HL-60 (cell line): ENCODE measurements at regions not wholly inside any gene's neighbourhood (a gene's known extent, or its start where the extent isn't known, plus 50 kb on each side); places are given as distances from the start of the nearest gene placed in this dataset.

ENCODE experiments used
- DNase-seq, 2 experiments: peaks; one replicate each; pipeline ENCODE4 v3.0.0-alpha.2; 2010 to 2020; ENCODE audit warnings: low read depth in 1 of 2, low spot score in 1 of 2
- H3K27ac ChIP-seq: fragments of 250-450 bp; sonication (Bioruptor Pico); replicated peaks from 2 replicates; pipeline ENCODE4 v1.5.1; 2020; ENCODE audit warnings: mild to moderate bottlenecking, moderate library complexity
- H3K27me3 ChIP-seq: fragments of 250-450 bp; sonication (Bioruptor Pico); 2 replicates; pipeline ENCODE4 v1.5.1; 2021; ENCODE audit warnings: mild to moderate bottlenecking, moderate library complexity; ENCODE audit not compliant: insufficient read depth, poor library complexity, severe bottlenecking
- H3K4me3 ChIP-seq: replicated peaks from 2 replicates; pipeline ENCODE4 v1.5.1; 2011; ENCODE audit warnings: mild to moderate bottlenecking, control low read depth, low read length; ENCODE audit not compliant: insufficient read depth
- GABPA ChIP-seq: IDR thresholded peaks from 2 replicates; pipeline ENCODE4 v1.6.1; 2012; ENCODE audit warnings: low read depth
- POLR2AphosphoS5 ChIP-seq: IDR thresholded peaks from 2 replicates; pipeline ENCODE4 v1.6.1; 2012; ENCODE audit warnings: low read depth
- REST ChIP-seq: IDR thresholded peaks from 2 replicates; pipeline ENCODE4 v1.6.1; 2012; ENCODE audit warnings: low read depth; ENCODE audit not compliant: insufficient replicate concordance
- SPI1 ChIP-seq: IDR thresholded peaks from 2 replicates; pipeline ENCODE4 v1.6.1; 2012; ENCODE audit warnings: low read depth, mild to moderate bottlenecking, borderline replicate concordance
- TF ChIP-seq, protein P1 (sequence below): IDR thresholded peaks from one replicate; pipeline ENCODE4 v1.5.1; 2011; ENCODE audit warnings: low read length, control low read depth, inconsistent platforms; ENCODE audit not compliant: insufficient read depth

DNA sequence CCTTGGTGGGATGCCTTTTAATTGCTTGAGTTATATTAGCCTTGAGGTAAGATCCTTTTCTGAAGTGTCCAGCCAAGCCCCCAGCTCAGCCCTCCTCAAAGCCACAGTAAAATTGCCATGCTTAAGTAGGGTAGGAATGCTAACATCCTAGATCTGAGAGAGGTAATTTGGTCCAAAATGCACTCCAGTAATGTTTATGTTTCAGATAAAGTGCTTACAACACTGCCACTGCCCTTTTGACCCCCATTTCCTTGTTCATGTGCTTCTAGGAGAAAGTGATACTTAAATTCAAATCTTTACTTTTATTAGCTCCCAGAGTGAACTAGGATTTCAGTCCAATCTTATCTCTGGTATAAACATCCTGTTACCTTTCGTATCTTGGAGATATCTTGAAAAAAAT, 318.0 kb downstream of the BMP2 start:
- no peak for DNase-seq

GRCh38 chr20:7087803-7088202, 320.3 kb downstream of the BMP2 start:
- H3K27me3 ChIP-seq = no peaks in the 10 kb centered on the region
- TF ChIP-seq POLR2AphosphoS5 = no peak
- TF ChIP-seq GABPA = no peak
- no peak for TF ChIP-seq REST
- no peak for TF ChIP-seq SPI1
- TF ChIP-seq, protein P1, sequence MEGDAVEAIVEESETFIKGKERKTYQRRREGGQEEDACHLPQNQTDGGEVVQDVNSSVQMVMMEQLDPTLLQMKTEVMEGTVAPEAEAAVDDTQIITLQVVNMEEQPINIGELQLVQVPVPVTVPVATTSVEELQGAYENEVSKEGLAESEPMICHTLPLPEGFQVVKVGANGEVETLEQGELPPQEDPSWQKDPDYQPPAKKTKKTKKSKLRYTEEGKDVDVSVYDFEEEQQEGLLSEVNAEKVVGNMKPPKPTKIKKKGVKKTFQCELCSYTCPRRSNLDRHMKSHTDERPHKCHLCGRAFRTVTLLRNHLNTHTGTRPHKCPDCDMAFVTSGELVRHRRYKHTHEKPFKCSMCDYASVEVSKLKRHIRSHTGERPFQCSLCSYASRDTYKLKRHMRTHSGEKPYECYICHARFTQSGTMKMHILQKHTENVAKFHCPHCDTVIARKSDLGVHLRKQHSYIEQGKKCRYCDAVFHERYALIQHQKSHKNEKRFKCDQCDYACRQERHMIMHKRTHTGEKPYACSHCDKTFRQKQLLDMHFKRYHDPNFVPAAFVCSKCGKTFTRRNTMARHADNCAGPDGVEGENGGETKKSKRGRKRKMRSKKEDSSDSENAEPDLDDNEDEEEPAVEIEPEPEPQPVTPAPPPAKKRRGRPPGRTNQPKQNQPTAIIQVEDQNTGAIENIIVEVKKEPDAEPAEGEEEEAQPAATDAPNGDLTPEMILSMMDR = no peak
- DNase-seq = no peak

More for the DNA sequence above, 318.0 kb downstream of the BMP2 start:
- TF ChIP-seq GABPA (no peak), POLR2AphosphoS5 (no peak)
- no peaks in the 10 kb centered on the region for H3K27me3 ChIP-seq
- no peak overlapping the region for H3K27ac ChIP-seq
- no peak overlapping the region for H3K4me3 ChIP-seq

DNA sequence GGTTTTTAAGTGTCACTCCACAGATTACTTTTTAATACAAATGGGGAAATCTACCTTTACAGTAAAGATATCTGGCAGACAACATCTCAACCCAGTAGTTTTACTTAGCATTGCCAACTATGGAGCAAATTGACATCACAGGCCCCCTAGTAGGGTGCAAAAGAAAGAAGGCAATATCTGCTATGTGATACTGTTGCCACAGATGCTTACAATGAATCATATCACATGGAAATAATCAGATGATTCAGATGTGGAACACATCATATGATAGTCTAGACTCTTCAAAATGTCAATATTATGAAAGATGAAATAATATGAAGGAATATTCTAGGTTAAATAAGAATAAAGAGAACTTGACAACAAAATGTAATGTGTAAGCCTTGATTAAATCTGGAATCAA, 322.5 kb downstream of the BMP2 start:
- Histone ChIP-seq H3K27me3 (no peaks in the 10 kb centered on the region), H3K4me3 (no peak overlapping the region), H3K27ac (no peak overlapping the region)
- TF ChIP-seq, protein P1 = no peak
- TF ChIP-seq GABPA (no peak), REST (no peak), SPI1 (no peak), POLR2AphosphoS5 (no peak)
- DNase-seq = no peak

More at GRCh38 chr20:7087803-7088202, 320.3 kb downstream of the BMP2 start:
- Histone ChIP-seq H3K4me3 (no peak overlapping the region), H3K27ac (no peak overlapping the region)

- DNase-seq = no peak
- TF ChIP-seq GABPA (no peak), POLR2AphosphoS5 (no peak), SPI1 (no peak)
- TF ChIP-seq, protein P1 = no peak
- H3K4me3 ChIP-seq = no peak overlapping the region
- H3K27me3 ChIP-seq = no peaks in the 10 kb centered on the region
- H3K27ac ChIP-seq = no peak overlapping the region
Measured at GRCh38 chr20:7090811-7091210, 323.3 kb downstream of the BMP2 start.
